ENCODE measurements at regions not wholly inside any gene's neighbourhood (a gene's known extent, or its start where the extent isn't known, plus 50 kb on each side); places are given as distances from the start of the nearest gene placed in this dataset.

DNA sequence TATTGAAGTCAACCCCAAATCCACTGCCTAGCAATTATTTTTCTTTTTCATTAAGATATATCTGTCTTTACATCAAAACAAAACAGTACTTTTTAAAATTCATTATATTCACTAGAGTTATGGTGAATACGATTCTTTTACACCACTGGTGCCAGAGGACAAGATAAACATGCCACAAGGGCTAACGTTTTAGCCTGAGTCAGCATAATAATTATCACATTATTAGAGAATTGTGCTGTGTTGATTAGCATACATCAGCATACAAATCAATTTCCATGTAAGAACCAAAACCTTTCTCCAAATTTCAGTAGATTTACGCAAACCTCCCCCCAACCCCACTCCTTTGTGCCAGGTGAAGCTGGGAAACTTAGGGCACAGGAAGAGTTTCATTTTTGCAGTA lies 131.1 kb upstream of the TMEM106B start:
- no peaks in the 10 kb centered on the region for H3K9me3 ChIP-seq (ENCODE audit: control insufficient read depth, insufficient read depth, low read depth, low read length)
- no peak overlapping the region for H2AFZ ChIP-seq (ENCODE audit: low read length)
- DNase-seq (ENCODE audit: low read depth in 2 of 2) = no peak
- no peaks in the 10 kb centered on the region for H3K79me2 ChIP-seq (ENCODE audit: control insufficient read depth, insufficient read depth, low read length)
- H3K27me3 ChIP-seq (ENCODE audit: control insufficient read depth, insufficient read depth, low read length) = no peaks in the 10 kb centered on the region
- H3K4me2 ChIP-seq (ENCODE audit: extremely low read depth, insufficient read depth, low read length) = no peak overlapping the region
- H3K9ac ChIP-seq (ENCODE audit: insufficient read depth, low read length) = no peak overlapping the region
- H4K20me1 ChIP-seq (ENCODE audit: control insufficient read depth, extremely low read depth, insufficient read depth, low read length) = no peaks in the 10 kb centered on the region
- no peaks in the 10 kb centered on the region for H3K4me1 ChIP-seq (ENCODE audit: control insufficient read depth, extremely low read depth, insufficient read depth, low read length)
- H3K36me3 ChIP-seq (ENCODE audit: control insufficient read depth, insufficient read depth, low read length) = no peaks in the 10 kb centered on the region
- TF ChIP-seq EZH2 (IDR thresholded peaks at IDR 0.05; ENCODE audit: low read length, missing control alignments) = no peak
- TF ChIP-seq, protein P1, sequence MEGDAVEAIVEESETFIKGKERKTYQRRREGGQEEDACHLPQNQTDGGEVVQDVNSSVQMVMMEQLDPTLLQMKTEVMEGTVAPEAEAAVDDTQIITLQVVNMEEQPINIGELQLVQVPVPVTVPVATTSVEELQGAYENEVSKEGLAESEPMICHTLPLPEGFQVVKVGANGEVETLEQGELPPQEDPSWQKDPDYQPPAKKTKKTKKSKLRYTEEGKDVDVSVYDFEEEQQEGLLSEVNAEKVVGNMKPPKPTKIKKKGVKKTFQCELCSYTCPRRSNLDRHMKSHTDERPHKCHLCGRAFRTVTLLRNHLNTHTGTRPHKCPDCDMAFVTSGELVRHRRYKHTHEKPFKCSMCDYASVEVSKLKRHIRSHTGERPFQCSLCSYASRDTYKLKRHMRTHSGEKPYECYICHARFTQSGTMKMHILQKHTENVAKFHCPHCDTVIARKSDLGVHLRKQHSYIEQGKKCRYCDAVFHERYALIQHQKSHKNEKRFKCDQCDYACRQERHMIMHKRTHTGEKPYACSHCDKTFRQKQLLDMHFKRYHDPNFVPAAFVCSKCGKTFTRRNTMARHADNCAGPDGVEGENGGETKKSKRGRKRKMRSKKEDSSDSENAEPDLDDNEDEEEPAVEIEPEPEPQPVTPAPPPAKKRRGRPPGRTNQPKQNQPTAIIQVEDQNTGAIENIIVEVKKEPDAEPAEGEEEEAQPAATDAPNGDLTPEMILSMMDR (conservative IDR thresholded peaks at IDR 0.05 in 1 of 2, IDR thresholded peaks at IDR 0.05 in 1 of 2; ENCODE audit: low read depth in 1 of 2, low read length in 2 of 2) = no peak
- no peak overlapping the region for H3K27ac ChIP-seq (ENCODE audit: insufficient read depth, low read length)
- H3K4me3 ChIP-seq (replicated peaks in 1 of 4; ENCODE audit: control extremely low read depth in 1 of 4, insufficient read depth in 1 of 4, low read depth in 3 of 4, low read length in 4 of 4) = no peak overlapping the region

GRCh38 chr7:12085516-12085915 lies 125.6 kb upstream of the TMEM106B start:
- Histone ChIP-seq H2AFZ (ENCODE audit: low read length) (no peak overlapping the region), H3K4me1 (ENCODE audit: control insufficient read depth, extremely low read depth, insufficient read depth, low read length) (no peaks in the 10 kb centered on the region), H4K20me1 (ENCODE audit: control insufficient read depth, extremely low read depth, insufficient read depth, low read length) (no peaks in the 10 kb centered on the region), H3K27me3 (ENCODE audit: control insufficient read depth, insufficient read depth, low read length) (no peaks in the 10 kb centered on the region), H3K36me3 (ENCODE audit: control insufficient read depth, insufficient read depth, low read length) (no peaks in the 10 kb centered on the region), H3K9me3 (ENCODE audit: control insufficient read depth, insufficient read depth, low read depth, low read length) (no peaks in the 10 kb centered on the region), H3K79me2 (ENCODE audit: control insufficient read depth, insufficient read depth, low read length) (no peaks in the 10 kb centered on the region), H3K27ac (ENCODE audit: insufficient read depth, low read length) (no peak overlapping the region), H3K4me2 (ENCODE audit: extremely low read depth, insufficient read depth, low read length) (no peak overlapping the region), H3K4me3 (replicated peaks in 1 of 4; ENCODE audit: control extremely low read depth in 1 of 4, insufficient read depth in 1 of 4, low read depth in 3 of 4, low read length in 4 of 4) (no peak overlapping the region), H3K9ac (ENCODE audit: insufficient read depth, low read length) (no peak overlapping the region)
- no peak for TF ChIP-seq EZH2 (IDR thresholded peaks at IDR 0.05; ENCODE audit: low read length, missing control alignments)
- TF ChIP-seq, protein P1 (conservative IDR thresholded peaks at IDR 0.05 in 1 of 2, IDR thresholded peaks at IDR 0.05 in 1 of 2; ENCODE audit: low read depth in 1 of 2, low read length in 2 of 2) = no peak
- DNase-seq (ENCODE audit: low read depth in 2 of 2) = no peak

- no peaks in the 10 kb centered on the region for H3K79me2 ChIP-seq (ENCODE audit: control insufficient read depth, insufficient read depth, low read length)
- H3K4me1 ChIP-seq (ENCODE audit: control insufficient read depth, extremely low read depth, insufficient read depth, low read length) = no peaks in the 10 kb centered on the region
- H4K20me1 ChIP-seq (ENCODE audit: control insufficient read depth, extremely low read depth, insufficient read depth, low read length) = no peaks in the 10 kb centered on the region
- H3K9me3 ChIP-seq (ENCODE audit: control insufficient read depth, insufficient read depth, low read depth, low read length) = no peaks in the 10 kb centered on the region
- no peak overlapping the region for H3K4me2 ChIP-seq (ENCODE audit: extremely low read depth, insufficient read depth, low read length)
- no peak for DNase-seq (ENCODE audit: low read depth in 2 of 2)
- H3K27me3 ChIP-seq (ENCODE audit: control insufficient read depth, insufficient read depth, low read length) = no peaks in the 10 kb centered on the region
- TF ChIP-seq EZH2 (IDR thresholded peaks at IDR 0.05; ENCODE audit: low read length, missing control alignments) = no peak
- TF ChIP-seq, protein P1 (conservative IDR thresholded peaks at IDR 0.05 in 1 of 2, IDR thresholded peaks at IDR 0.05 in 1 of 2; ENCODE audit: low read depth in 1 of 2, low read length in 2 of 2) = no peak
- H2AFZ ChIP-seq (ENCODE audit: low read length) = no peak overlapping the region
- H3K27ac ChIP-seq (ENCODE audit: insufficient read depth, low read length) = no peak overlapping the region
- no peaks in the 10 kb centered on the region for H3K36me3 ChIP-seq (ENCODE audit: control insufficient read depth, insufficient read depth, low read length)
- H3K9ac ChIP-seq (ENCODE audit: insufficient read depth, low read length) = no peak overlapping the region
- H3K4me3 ChIP-seq (replicated peaks in 1 of 4; ENCODE audit: control extremely low read depth in 1 of 4, insufficient read depth in 1 of 4, low read depth in 3 of 4, low read length in 4 of 4) = no peak overlapping the region
Measured at GRCh38 chr7:12089951-12090756, 120.9 kb upstream of the TMEM106B start.

Data from fibroblast of lung (primary cell).